ENCODE measurements at regions not wholly inside any gene's neighbourhood (a gene's known extent, or its start where the extent isn't known, plus 50 kb on each side); places are given as distances from the start of the nearest gene placed in this dataset.

GRCh38 chr22:48570912-48571311 lies 1256.8 kb downstream of the BRD1 start:
- in situ Hi-C loops (cut with MboI; ENCODE audit: low sequenced_read_pairs) = no loop called here

- in situ Hi-C loops (cut with MboI; ENCODE audit: low sequenced_read_pairs) = no loop called here
Observed at GRCh38 chr22:48569476-48570233, 1258.0 kb downstream of the BRD1 start.

- in situ Hi-C loops (cut with MboI; ENCODE audit: low sequenced_read_pairs) = no loop called here
Observed at GRCh38 chr22:48568736-48569330, 1258.8 kb downstream of the BRD1 start.

- in situ Hi-C loops (cut with MboI; ENCODE audit: low sequenced_read_pairs) = no loop called here
Observed at GRCh38 chr22:48567213-48567975, 1260.3 kb downstream of the BRD1 start.

GRCh38 chr22:48566741-48567140 lies 1260.9 kb downstream of the BRD1 start:
- in situ Hi-C loops (cut with MboI; ENCODE audit: low sequenced_read_pairs) = no loop called here

- in situ Hi-C loops (cut with MboI; ENCODE audit: low sequenced_read_pairs) = no loop called here
Observed at GRCh38 chr22:48565901-48566501, 1261.7 kb downstream of the BRD1 start.

- in situ Hi-C loops (cut with MboI; ENCODE audit: low sequenced_read_pairs) = no loop called here
Observed at GRCh38 chr22:48564995-48565394, 1262.7 kb downstream of the BRD1 start.

GRCh38 chr22:48563966-48564330 lies 1263.7 kb downstream of the BRD1 start:
- in situ Hi-C loops (cut with MboI; ENCODE audit: low sequenced_read_pairs) = no loop called here

- in situ Hi-C loops (cut with MboI; ENCODE audit: low sequenced_read_pairs) = no loop called here
Observed at GRCh38 chr22:48563118-48563965, 1264.3 kb downstream of the BRD1 start.

GRCh38 chr22:48561676-48562075 lies 1266.0 kb downstream of the BRD1 start:
- in situ Hi-C loops (cut with MboI; ENCODE audit: low sequenced_read_pairs) = no loop called here

- in situ Hi-C loops (cut with MboI; ENCODE audit: low sequenced_read_pairs) = no loop called here
Observed at GRCh38 chr22:48560836-48561235, 1266.8 kb downstream of the BRD1 start.

- in situ Hi-C loops (cut with MboI; ENCODE audit: low sequenced_read_pairs) = no loop called here
Observed at GRCh38 chr22:48560389-48560751, 1267.3 kb downstream of the BRD1 start.

- in situ Hi-C loops (cut with MboI; ENCODE audit: low sequenced_read_pairs) = no loop called here
Observed at GRCh38 chr22:48559647-48560388, 1267.9 kb downstream of the BRD1 start.

- in situ Hi-C loops (cut with MboI; ENCODE audit: low sequenced_read_pairs) = no loop called here
Observed at GRCh38 chr22:48558606-48559402, 1268.9 kb downstream of the BRD1 start.

GRCh38 chr22:48558016-48558415 lies 1269.7 kb downstream of the BRD1 start:
- in situ Hi-C loops (cut with MboI; ENCODE audit: low sequenced_read_pairs) = no loop called here

- in situ Hi-C loops (cut with MboI; ENCODE audit: low sequenced_read_pairs) = no loop called here
Observed at GRCh38 chr22:48557473-48557872, 1270.2 kb downstream of the BRD1 start.

GRCh38 chr22:48556751-48557150 lies 1270.9 kb downstream of the BRD1 start:
- in situ Hi-C loops (cut with MboI; ENCODE audit: low sequenced_read_pairs) = no loop called here

GRCh38 chr22:48556222-48556621 lies 1271.5 kb downstream of the BRD1 start:
- in situ Hi-C loops (cut with MboI; ENCODE audit: low sequenced_read_pairs) = no loop called here

GRCh38 chr22:48555606-48556005 lies 1272.1 kb downstream of the BRD1 start:
- in situ Hi-C loops (cut with MboI; ENCODE audit: low sequenced_read_pairs) = no loop called here
